ENCODE measurements at regions not wholly inside any gene's neighbourhood (a gene's known extent, or its start where the extent isn't known, plus 50 kb on each side); places are given as distances from the start of the nearest gene placed in this dataset.

- TF ChIP-seq CTCF (IDR thresholded peaks at IDR 0.05 in 8 of 11, conservative IDR thresholded peaks at IDR 0.05 in 3 of 11) (no peak), POLR2A (IDR thresholded peaks at IDR 0.05) (no peak)
Observed at GRCh38 chr3:78015856-78016255, 976.0 kb downstream of the ROBO2 start.
